Activated T-helper 1 cell treated with anti-CD3 and anti-CD28 coated beads, Interleukin-2, amount 50 U/mL, for 16 hours (primary cell): ENCODE measurements at regions not wholly inside any gene's neighbourhood (a gene's known extent, or its start where the extent isn't known, plus 50 kb on each side); places are given as distances from the start of the nearest gene placed in this dataset.
"Not testable (repeated sequence)": the region's sequence is repeated elsewhere in the genome, so short reads cannot be mapped to it uniquely, and the experiment has no call there.

ENCODE experiments used
- DNase-seq, 2 donors: peaks; one replicate each; pipeline ENCODE4 v3.0.0-alpha.2; 2020; ENCODE audit warnings: low read depth in 1 of 2, low spot score in 1 of 2

GRCh38 chr20:53727239-53727638 lies 133.6 kb upstream of the ZNF217 start:
- DNase-seq: not testable (repeated sequence)

DNA sequence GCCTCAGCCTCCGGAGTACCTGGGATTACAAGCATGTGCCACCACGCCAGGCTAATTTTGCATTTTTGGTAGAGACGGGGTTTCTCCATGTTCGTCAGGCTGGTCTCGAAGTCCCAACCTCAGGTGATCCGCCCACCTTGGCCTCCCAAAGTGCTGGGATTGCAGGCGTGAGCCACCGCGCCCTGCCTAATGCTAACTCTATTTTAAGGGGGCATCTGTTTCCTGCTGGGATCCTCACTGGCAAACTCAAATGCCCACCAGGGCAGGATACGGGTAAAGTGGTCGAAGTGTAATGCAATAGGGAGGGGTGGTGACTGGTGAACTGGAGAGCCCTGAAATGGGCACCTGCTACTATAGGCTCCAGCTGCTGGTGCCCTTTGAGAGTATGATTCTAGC lies 131.9 kb upstream of the ZNF217 start:
- DNase-seq: no peak

- DNase-seq: no peak
These were observed 130.0 kb upstream of the ZNF217 start for GRCh38 chr20:53723621-53724020.

DNA sequence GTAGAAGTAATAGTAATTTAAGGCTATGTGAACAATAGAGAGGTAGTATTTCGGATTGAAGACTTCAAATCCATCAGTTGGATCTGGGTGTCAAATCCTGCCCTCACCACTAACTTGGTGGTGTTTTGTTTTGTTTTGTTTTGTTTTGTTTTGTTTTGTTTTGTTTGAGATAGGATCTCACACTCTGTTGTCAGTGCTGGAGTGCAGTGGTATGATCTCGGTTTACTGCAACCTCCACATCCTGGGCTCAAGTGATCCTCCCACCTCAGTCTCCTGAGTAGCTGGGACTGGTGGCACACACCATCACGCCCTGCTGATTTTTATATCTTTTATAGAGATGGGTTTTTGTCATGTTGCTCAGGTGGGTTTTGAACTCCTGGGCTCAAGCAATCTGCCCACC lies 129.4 kb upstream of the ZNF217 start:
- no peak for DNase-seq

GRCh38 chr20:53722515-53723036 lies 128.9 kb upstream of the ZNF217 start:
- DNase-seq: no peak

- not testable (repeated sequence) for DNase-seq
These were observed 127.9 kb upstream of the ZNF217 start for GRCh38 chr20:53721445-53721963.

DNA sequence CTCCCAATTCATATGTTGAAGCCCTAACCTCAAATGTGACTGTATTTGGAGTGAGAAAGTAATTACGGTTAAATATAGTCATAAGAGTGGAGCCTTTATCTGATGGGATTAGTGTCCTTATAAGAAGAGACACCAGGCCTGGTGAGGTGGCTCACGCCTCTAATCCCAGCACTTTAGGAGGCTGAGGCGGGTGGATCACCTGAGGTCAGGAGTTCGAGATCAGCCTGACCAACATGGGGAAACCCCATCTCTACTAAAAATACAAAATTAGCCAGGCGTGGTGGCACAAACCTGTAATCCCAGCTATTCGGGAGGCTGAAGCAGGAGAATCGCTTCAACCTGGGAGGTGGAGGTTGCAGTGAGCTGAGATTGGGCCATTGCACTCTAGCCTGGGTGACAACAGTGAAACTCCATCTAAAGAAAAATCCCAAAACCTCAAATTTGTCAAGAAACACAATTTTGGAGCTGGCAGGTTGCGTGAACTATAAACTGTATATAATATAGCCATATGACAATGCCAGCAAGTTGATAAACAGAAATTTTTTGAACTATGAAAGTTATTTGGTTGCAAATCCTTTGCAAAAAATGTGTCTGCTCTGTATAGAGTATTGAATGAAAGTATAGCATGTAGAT lies 125.6 kb upstream of the ZNF217 start:
- DNase-seq: not testable (repeated sequence)

- no peak for DNase-seq
These were observed 124.7 kb upstream of the ZNF217 start for GRCh38 chr20:53718142-53719021.

DNA sequence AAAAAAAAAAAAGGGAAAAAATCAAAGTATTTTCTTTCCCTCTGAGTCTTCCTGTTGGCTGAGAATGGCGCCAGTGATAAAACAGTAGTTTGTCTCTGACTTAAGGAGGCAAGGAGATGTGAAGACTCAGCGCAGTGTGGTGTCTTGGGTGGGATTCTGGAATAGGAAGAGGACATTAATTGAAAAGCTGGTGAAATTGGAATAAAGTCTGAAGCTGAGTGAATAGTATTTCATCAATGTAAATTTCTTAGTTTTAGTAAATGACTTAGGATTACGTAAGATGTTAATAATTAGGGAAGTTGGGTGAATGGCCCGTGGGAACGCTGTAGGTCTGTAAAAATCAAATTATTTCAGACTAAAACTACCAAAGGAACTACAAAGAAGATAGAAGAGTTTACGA lies 122.8 kb upstream of the ZNF217 start:
- DNase-seq: no peak

- DNase-seq: no peak
These were observed 120.9 kb upstream of the ZNF217 start for GRCh38 chr20:53714524-53714923.

- DNase-seq: no peak
These were observed 119.9 kb upstream of the ZNF217 start for GRCh38 chr20:53713328-53714056.

GRCh38 chr20:53712212-53712977 lies 118.8 kb upstream of the ZNF217 start:
- no peak for DNase-seq

GRCh38 chr20:53711333-53712211 lies 117.9 kb upstream of the ZNF217 start:
- DNase-seq: no peak

DNA sequence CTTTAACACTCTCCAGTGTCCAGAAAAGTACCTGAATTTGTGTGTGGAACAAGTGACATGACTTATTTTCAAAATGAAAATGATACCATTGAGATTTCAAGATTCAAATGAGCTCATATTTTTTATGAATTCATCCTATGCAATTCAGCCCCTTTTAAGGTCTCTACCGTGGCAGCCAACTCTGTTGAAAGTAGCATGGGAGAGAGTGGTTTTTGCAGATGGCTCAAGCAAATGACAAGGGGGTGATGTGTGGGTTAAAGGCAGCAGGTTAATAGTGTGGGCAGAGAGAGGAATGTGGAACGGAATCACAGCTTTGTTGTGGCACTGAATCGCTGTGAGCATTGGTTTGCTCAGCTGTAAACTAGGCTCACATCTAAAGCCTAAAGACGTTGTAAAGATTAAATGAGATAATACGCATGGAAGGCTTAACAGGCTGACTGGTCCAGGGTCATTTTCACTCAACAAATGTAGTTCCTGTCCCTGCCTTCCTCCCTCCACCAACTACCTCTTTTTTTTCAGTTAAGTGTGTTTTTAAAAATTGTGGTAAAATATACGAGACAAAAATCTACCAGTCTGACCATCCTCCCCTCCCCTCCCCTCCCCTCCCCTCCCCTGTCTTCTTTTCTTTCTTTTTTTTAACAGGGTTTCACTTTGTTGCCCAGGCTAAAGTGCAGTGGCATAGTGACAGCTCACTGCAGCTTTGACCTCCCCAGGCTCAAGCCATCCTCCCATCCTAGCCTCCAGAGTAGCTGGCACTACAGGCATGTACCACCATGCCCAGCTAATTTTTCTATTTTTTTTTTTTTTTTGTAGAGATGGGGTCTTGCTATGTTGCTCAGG lies 114.7 kb upstream of the ZNF217 start:
- no peak for DNase-seq

DNA sequence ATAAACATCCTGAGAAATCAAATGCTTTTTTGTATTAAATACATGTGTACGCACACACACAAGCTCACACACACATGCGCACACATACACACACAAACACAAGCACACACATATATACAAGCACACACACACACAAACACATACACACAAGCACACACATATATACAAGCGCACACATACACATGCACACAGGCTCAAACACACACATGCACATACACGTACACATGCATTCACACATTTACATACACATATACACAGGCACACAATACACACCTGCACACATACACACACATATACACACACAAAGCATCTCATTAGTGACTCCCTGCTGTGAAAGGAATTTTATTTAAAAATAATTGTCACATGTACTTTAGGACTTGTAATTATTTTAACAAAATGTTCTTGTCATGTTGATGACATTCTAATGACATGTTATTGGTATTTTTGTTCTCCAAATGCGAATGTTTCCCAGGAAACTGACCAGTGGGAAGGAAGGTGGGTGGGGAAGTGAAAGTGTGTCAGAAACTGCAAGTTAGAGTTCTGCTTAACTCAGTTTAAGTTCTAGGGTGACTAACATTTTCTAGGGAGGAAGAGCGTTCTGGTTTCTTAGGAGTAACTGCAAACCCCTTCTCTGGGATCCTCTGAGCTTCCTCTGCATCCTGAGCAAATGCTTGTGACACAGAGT lies 113.9 kb upstream of the ZNF217 start:
- DNase-seq: no peak

DNA sequence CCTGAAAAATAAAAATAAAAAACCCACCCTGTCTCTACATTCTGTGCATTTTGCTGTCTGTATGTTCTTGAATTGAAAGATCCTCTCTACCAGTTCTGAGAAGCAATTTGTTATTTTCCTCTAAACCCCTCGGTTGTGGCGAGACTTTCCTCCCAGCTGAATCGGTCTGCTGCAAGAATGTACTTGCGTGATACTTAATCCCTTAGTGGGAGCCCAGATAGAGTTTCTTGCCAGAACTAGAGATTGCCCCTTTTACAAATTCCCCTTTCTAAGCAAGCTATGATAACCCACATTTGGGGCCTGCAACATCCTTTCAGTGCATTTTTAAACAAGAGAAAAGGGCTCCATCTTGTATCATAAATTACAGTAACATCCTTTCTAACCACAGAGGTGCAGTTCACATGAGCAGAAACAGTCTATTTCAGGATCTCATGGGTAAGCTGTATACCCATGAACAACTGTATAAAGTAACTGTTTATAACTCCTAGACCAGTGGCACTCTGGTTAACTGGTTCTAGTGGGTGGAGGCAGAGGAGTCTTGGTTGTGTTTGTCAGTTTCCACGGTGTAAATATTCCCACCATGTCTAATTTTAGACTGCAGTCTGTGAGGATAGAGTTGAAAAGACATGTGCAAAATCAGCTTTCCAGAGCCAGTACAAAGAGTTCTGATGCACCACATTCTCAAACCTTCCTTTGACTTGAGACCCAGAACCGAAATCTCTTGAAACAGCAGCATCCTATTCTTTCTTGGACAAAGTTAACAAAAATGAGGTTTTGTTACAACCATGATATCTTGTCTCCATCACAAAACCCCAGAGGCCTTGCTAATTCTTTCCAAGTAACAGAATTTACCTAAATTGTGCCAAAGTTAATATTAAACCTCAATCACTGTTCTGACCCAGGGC lies 113.1 kb upstream of the ZNF217 start:
- DNase-seq: no peak

GRCh38 chr20:53706008-53706465 lies 112.4 kb upstream of the ZNF217 start:
- no peak for DNase-seq
